Mucosa of gallbladder (tissue), 1 donor: ENCODE measurements at regions not wholly inside any gene's neighbourhood (a gene's known extent, or its start where the extent isn't known, plus 50 kb on each side); places are given as distances from the start of the nearest gene placed in this dataset.
A peak's percentile ranks its signal among the peaks of the same experiment; 100 is the strongest.
"Not testable (repeated sequence)": the region's sequence is repeated elsewhere in the genome, so short reads cannot be mapped to it uniquely, and the experiment has no call there.

ENCODE experiments used
- DNase-seq: peaks from one replicate; pipeline ENCODE4 v3.0.0-alpha.2; 2020; ENCODE audit warnings: low spot score
- donor health status: DM: no; HTN: no; CAD: no.

DNA sequence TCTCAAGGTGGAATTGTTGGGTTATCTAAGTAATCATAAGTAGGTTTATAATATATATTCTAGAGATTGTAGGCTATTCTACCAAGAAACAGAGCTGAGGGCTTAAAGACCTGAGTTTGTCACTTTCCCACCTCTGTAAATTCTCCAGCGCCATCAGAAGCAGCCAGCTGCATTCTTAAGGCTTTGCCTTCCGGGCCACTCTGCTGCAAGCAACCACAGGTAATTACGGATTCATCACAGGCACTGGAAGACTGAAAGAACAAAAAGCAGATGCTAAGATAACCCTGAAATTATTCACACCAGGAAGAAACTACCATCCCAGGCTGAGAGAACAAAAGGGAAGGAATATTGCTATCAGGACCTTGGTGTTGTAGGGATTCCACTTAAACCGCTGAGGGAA lies 137.8 kb upstream of the JCAD start:
- no peak for DNase-seq

DNA sequence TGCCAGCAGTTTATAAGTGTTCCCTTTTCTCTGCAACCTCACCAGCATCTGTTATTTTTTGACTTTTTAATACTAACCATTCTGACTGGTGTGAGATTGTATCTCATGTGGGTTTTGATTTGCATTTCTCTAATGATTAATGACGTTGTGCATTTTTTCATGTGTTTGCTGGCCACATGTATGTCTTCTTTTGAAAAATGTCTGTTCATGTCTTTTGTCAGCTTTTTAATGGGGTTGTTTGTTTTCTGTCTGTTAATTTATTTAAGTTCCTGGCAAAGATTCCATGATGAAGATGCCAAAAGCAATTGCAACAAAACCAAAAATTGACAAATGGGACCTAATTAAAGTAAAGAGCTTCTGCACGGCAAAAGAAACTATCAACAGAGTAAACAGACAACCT lies 137.2 kb upstream of the JCAD start:
- DNase-seq: not testable (repeated sequence)

DNA sequence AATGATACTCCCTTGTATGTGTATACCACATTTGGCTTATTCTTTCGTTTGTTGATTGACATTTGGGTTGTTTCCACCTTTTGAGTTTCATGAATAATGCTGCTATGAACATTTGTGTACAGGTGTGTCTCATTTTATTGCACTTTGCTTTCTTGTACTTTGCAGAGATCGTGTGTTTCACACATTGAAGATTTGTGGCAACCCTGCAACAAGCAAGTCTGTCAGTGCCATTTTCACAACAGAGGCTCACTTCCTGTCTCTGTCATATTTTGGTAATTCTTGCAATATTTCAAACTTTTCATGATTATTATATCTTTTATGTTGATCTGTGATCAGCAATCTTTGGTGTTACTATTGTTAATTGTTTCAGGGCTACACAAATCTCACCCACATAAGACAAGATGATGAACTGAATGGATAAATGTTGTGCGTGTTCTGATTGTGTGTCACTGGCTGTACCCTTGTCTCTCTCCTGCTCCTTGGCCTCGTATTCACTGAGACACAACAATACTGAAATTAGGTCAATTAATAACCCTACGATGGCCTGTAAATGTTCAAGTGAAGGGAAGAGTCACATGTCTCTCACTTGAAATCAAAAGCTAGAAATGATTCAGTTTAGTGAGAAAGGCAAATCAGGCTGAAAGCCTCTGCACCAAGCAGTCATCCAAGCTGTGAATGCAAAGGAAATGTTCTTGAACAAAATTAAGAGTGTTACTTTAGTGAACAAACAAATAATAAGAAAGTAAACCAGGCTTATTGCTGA lies 133.6 kb upstream of the JCAD start:
- no peak for DNase-seq

DNA sequence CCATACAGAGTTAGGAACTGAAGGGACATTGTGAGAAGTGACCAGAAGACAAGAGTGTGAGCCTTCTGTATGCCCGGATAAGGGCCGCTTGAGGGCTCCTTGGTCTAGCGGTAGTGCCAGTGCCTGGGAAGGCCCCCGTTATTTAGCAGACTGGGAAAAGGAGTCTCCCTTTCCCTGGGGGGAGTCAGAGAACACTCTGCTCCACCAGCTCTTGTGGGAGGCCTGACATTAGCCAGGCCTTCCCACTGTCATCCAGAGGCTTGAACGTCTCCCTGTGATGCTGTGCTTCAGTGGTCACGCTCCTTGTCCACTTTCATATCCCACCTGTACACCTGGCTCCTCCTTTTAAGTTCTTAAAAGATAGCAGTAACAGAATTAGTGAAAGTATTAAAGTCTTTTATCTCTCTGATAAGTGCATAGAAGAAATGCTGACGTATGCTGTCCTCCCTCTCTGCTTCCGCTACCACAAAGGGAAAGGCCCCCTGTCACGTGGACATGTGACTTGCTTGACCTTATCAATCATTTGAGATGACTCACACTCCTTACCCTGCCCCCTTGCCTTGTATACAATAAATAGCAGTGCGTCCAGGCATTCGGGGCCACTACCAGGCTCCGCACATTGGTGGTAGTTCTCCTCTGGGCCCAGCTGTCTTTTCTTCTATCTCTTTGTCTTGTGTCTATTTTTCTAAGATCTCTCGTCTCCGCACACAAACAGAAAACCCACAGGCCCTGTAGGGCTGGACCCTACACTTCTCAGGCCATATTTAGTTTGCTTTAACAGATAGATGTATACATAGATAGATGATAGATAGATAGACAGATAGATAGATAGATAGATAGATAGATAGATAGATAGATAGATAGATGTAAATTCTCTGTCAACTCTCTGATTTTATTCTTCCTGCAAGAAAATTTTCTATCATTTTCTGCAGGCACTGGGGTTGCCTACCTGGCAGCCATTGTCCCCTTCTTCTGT lies 131.5 kb upstream of the JCAD start:
- DNase-seq: no peak

DNA sequence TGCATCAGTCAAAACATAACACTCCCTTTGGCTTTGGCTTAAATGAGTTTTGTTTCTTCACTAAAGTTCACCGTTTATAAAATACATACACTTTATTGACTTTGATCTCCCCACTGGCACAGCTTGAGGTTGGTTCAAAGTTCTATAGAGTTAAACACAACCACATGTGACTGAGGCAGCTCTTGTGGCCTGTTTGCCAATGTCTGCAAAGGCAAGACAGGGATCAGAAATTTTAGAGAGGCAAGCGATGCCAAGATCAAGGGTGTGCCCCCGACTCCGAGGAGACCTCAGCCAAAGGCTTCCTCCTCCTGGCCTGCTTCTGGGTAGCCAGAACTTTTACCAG lies 129.8 kb upstream of the JCAD start:
- DNase-seq: no peak

DNA sequence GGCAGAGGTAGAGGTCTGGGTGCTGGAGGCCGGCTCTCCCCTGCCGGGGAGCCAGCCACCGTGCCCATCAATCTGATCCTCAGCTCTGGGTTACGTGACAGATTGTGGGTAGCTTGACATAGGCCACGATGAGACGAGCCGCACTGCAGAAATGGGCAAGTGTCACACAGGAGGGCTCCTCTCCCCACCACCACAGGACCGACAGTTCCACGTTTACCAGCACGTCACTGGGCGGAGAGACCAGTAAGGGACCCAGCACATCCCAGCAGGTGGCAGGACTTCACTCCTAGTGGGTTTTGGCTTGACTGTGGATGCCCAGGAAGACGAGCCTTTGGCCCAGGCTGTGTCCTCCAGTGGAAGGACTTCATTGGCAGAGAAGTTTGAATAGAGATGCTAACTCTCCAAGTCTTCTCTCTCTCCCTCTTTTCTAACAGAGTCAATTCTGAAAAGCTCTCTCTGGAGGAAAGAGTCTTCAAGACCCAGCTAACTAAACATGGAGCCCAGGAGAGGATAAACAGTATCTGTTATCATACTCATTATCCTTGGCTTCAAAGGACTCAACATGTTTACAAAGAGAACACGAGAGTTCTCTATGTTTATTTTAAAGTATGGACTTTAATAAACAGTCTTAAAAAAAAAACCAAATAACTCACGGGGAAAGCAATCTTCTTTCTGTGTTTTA lies 129.3 kb upstream of the JCAD start:
- DNase-seq: no peak

DNA sequence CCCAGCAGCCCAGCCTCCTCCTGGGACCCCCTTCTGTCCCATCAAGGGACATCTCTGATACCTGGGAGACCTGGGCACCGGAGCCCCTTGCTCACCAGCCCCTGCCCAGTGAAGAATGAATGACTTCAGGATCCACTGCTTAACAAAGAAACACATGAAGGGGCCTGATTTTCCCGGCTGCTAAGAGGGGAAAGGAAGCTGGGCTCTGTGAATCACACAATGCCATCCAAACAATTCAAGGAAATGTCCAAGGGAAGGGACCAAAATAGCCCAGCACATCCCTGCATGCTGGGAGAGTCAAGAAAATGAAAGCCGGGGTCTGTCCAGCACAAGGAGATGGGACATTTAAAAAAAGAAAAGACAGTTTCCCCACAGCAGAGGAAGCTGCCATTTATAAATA lies 128.7 kb upstream of the JCAD start:
- DNase-seq: no peak

DNA sequence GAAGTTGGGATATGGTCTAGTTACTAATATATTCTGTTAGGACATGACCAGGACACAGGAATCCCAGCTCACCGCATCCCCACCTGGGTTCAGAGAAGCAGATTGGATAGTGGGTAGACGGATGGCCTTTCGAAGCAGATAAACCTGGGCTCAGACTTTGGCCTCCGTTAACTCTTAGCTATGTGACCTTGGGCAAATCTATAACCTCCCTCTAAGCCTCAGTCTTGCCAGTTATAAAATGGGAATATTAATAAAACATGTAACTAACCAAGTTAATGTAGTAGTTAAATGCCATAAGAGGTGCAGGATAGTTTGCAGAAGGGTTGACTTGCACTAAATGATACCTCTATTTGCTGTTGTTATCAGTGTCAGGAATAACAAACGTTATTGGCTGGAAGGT lies 127.6 kb upstream of the JCAD start:
- no peak for DNase-seq

DNA sequence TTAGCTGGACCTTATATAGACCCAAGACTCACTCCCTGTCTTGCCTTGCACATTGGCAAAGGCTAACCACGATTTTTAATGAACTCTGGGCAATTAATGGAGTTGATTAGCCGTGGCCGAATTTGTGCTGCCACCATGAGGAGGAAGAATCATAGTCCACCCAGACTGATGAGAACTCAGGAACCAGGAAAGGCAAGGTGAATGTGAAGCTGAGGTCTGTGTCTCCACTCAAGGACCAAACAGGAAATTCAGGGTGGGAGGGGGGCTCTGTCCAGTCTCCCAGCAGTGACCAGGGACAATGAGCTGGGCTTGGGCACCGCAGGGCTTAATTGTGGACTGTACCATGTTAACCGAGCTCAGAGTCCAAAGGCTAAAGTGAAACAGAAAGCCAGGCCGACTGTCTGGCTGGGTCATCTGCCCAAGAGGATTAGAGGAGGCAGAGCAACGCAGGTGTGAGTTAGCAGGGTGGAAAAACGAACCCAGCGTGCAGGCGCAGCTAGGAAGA lies 127.0 kb upstream of the JCAD start:
- DNase-seq: peak; percentile 40

DNA sequence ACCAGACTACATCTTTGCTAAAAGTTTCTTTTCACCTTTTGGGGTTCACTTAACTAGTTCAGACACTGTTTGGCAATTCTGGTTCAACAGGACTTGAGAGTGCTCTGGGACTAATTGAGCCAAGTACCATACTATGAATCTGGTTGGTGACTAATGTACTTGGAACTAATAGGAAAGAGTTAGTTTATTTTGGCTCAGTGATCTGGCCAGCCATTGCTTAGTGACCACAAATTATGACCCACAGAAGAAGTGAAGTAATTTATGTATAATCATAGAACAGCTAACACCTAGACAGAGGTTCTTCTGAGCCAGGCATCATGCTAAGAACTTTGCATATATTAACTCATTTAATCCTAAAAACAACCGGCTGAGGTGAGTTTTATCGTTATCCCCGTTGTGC lies 126.5 kb upstream of the JCAD start:
- DNase-seq: no peak

DNA sequence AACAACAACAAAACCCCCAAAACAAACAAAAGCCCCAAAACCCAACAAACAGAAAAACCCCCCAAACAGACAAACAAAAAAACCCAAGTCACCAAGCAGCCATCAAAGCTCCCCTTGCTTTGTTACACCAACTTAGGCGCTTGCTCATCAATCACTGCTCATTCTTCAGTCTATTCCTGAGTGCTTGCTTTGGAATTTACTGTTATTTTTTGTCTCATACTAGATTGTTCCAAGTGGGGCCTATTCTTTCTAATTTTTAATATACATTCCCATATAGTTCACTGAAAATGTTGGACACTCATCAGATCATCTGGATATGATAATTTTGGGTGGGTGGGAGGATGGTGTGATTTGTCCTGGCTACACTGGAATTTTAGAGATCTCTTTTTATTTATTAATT lies 126.0 kb upstream of the JCAD start:
- no peak for DNase-seq

DNA sequence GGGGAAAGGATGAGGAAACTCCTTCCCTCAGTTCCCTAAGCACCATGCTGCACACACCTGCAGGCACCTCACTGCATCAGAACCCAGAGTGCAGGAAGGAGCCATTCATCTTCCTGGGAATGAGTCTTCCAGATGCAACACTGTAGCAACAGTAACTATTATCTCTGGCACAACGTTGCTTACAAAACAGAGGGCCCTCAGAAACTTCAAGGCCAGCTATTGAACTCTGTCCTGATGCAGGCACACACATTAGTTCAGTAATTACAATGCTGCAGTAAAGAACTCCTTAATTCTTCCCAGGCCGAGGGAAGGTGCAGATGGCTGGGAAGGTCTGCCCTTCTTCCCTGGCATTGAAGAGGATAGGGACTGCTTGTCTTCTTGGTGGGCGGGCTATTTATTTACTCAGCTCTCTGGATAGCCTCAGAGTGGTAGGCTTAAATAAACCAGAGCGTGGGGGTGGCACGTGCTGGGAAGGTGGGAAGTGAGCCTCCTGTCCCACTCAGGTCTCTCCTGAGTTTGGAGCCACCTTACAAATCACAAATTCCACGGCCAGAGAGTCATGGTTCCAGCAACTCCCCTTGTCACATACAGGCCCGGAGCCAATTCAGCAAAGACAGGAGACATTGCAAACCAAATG lies 125.1 kb upstream of the JCAD start:
- DNase-seq: no peak

DNA sequence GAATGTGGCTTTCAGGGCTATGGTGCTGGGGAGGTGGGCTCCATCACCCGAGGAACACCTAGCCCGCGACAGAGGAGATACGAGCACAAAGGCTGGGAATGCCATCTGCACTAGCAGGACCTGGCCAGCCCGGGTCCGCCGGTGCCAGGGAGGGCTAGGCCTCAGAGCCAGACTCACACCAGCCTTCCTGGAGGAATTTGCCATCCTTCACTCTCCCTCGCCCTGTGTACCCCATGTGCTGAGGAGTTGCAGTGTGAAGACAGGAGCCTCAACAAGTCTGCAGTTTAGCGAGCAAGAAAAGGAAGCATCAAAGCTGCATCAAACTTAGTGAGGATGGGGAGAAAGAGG lies 123.6 kb upstream of the JCAD start:
- no peak for DNase-seq

DNA sequence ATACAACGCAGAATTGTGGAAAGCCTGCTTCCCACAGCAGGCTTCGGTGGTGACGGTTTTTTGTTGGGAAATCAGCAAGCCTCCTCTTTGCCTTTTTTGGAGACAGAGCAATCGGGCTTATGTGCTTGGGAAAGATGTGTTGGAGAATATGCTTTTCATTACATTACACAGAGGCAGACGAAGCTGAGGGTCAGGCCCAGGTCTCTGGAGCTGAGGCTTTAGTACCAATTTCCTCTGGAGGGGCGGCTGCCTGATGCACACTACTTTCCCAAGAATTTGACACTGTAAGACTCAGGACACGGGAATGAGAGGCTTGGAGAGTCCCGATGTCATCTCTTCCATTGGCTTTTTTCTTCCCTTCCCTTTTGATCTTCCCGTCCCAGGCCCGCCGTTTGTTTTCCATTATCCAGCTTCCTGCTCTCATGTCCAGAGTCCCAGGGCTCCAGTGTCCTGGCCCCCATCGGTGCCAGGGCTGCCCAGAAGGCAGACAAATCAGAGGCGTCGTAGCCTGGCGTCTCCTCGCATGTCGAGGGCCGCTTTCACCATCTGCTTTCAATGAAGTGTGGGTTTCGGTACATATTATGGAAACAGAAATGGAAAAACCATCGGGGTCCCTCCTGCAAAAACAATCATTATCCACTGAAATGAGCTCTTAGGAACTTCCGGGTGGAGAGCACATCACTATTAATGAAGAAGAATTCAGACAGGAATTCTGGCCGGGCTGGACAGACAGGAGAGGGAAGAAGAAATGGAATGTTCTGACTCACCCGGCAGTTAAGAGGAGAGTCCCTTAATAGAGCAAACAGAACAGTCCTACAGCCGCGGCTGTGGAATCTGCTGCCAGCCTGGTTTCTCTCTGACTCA lies 123.0 kb upstream of the JCAD start:
- DNase-seq: no peak

DNA sequence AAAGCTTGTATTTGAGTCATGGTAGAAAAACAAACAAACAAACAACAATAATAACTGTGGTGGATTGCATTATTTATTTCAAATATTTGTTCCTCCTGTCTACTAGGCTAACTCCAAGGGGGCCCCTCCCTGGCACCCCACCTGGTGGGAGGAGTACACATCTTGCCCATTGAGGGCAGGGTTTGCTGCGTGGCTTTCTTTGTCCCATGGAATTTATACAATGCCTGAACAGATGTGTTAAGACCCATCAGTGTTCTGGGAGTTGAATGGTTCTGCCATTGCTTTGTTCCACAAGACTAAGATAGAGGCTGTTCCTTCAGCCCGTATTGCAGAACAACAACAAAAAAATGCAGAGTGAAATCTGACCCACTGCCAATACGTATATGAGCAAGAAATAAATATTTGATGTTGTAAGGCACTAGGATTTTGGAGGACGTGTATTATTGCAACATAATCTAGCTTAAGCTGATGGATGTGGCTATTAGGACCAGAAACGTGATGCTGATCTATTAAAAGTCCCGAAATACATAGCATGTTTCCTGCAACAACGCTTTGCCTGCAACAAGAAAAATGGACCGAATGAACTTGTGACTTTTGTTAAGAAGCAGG lies 119.1 kb upstream of the JCAD start:
- no peak for DNase-seq

DNA sequence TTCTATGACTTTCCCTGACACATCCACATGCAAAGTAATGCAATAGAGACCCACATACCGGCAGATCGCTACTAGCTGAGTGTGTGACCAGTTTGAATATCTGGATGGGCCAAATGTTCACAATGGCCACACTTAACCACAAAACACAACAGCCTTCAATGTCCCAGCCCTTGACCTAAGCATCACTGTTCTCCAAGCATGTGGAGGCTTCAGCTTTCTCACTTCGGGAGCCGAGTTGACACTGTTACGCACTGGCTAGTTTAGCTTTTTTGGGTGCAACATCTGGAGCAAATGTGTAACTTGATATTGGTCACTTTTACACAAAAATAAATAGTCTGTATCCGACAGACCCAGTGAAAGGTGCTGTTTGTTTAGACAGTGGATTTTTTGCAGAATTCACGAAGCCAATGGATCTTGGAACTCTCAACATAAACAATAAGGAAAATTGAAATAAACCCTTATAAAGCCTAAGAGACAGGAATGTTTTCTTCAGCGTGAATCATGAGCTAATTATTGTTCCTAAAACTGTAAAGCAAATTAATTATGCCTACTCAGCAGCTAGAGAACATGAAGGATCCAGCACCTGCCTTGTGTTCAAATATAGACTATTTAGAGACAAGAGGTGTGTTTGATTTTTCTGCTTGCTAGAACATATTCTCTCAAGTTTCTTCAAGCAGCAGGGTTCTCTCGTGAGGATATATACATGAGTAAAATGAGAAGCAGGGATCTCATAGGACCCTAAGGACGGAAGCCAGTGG lies 117.6 kb upstream of the JCAD start:
- DNase-seq: no peak

DNA sequence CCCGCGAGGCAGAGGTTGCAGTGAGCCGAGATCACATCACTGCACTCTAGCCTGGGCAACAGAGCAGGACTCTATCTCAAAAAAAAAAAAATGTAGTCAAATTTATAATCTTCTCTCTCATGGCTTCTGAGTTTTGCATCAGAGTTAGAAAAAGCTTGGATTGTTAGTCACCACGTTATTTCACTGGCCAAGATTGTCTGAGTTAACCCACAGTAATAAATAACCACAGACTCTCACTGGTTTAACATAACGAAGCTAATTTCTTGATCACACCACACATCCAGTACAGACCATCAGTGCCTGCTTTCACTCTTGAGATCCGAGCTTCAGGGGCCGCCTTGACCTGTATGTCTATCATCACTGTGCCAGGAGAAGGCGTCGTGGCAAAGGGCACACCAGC lies 116.8 kb upstream of the JCAD start:
- no peak for DNase-seq

DNA sequence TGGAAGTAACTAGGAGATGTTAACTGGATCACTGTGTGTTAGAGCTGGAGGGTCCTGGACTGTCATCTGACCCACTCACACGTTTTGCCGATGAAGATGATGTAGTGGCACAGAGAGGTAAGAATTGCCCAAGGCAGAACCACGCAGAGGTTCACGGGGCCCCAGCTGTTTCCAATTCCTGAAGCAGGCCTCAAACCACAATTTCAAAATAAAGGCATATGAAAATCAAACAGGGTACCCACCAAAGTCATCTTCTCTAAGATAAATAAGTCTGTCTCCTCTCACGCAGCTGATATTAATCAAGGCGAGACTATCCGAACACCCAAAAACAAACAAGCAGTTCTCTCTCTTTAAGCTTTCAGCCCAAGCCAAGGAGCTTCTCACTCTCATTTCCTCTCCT lies 113.3 kb upstream of the JCAD start:
- no peak for DNase-seq

DNA sequence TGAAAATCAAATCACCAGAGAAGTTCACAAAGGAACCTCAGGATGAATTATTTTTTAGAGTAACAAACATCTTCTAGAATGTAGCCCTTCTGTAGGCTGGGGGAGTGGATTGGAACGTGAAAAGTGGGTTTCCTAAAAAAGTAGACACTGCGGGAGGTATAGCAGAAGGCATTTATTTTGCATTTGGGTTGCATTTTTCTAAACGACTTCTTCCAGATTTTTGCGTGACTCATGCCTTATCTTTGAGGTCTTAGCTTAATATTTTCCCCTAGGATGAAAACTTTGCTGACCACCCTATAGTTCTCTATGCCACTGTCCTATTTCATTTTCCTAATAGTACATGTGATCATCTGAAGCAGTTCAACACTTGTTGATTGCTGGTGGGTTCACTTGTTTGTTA lies 112.7 kb upstream of the JCAD start:
- no peak for DNase-seq

DNA sequence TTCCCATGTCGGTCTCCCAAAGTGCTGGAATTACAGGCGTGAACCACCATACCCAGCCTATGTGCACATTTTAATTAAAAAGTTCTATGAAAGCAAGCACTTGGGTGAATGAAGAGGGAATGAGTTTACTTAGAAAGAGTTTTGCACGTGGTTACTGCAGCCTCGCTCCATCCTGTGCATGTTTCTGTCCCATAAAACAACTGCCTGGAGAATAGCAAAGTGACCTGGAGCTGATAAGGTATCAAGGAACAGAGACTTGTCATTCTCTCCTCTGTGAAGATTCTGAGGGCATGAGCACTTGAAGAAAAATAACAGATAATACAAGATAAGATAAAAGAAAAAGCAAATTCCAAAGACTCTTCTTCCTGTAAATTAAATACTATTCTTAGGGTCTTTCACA lies 112.2 kb upstream of the JCAD start:
- DNase-seq: no peak
